ENCODE measurements at regions not wholly inside any gene's neighbourhood (a gene's known extent, or its start where the extent isn't known, plus 50 kb on each side); places are given as distances from the start of the nearest gene placed in this dataset.

DNA sequence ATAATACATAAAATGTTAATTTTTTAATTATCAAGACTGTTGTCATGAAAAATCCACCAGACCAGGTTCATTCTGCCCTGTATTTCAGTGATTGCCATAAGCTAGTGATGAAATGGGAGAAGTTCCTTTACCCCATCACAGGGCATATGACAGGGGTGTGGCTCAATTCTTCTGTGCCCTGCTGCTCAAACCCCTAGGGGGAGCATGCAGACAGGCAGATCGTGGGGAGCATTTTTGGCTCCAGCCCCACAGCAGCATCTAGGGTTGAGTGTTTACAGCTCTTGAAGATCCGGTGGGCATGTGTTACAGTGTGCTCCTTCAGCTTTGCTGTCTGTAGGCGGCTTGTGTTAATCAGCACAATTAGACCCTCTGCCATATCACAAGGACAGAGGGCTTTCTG, 700.7 kb downstream of the PCDH18 start:
- TF ChIP-seq POLR2A (IDR thresholded peaks at IDR 0.05) (no peak), CTCF (IDR thresholded peaks at IDR 0.05) (no peak)
